SK-N-SH treated with all-trans-retinoic acid at 6 μM for 48 hours (cell line): ENCODE measurements at regions not wholly inside any gene's neighbourhood (a gene's known extent, or its start where the extent isn't known, plus 50 kb on each side); places are given as distances from the start of the nearest gene placed in this dataset.

Experiments
- ATAC-seq: fragments of 200-7000 bp; cut with Tn5 transposase; 3 replicates; pipeline ENCODE4 v1.9.1; 2020; ENCODE audit warnings: mild to moderate bottlenecking, moderate library complexity
- ARNTL ChIP-seq: fragments of 450-650 bp; formaldehyde crosslinking; IDR thresholded peaks from 2 replicates; pipeline ENCODE4 v1.5.0; 2020; ENCODE audit warnings: low read depth, mild to moderate bottlenecking, moderate library complexity, borderline replicate concordance
- BACH2 ChIP-seq: fragments of 250-450 bp; sonication (Bioruptor Pico); IDR thresholded peaks from 2 replicates; pipeline ENCODE4 v1.9.0; 2021; ENCODE audit warnings: mild to moderate bottlenecking, borderline replicate concordance
- CREB5 ChIP-seq: fragments of 250-450 bp; sonication (Bioruptor Pico); IDR thresholded peaks from 2 replicates; pipeline ENCODE4 v1.5.1; 2020; ENCODE audit warnings: low read depth, mild to moderate bottlenecking, moderate library complexity
- CSDC2 ChIP-seq: fragments of 250-450 bp; sonication (Bioruptor Pico); IDR thresholded peaks from 2 replicates; pipeline ENCODE4 v1.5.0; 2020; ENCODE audit warnings: mild to moderate bottlenecking, moderate library complexity
- ESRRG ChIP-seq: fragments of 250-450 bp; sonication (Bioruptor Pico); IDR thresholded peaks from 2 replicates; pipeline ENCODE4 v1.6.1; 2021; ENCODE audit warnings: mild to moderate bottlenecking
- ISL1 ChIP-seq: fragments of 250-450 bp; sonication (Bioruptor Pico); IDR thresholded peaks from 2 replicates; pipeline ENCODE4 v2.1.2; 2022; ENCODE audit warnings: mild to moderate bottlenecking, moderate library complexity
- OSR1 ChIP-seq: fragments of 250-450 bp; sonication (Bioruptor Pico); IDR thresholded peaks from 2 replicates; pipeline ENCODE4 v1.8.0; 2022; ENCODE audit warnings: moderate library complexity, mild to moderate bottlenecking, inconsistent platforms
- PPARA ChIP-seq: fragments of 250-450 bp; sonication (Bioruptor Pico); IDR thresholded peaks from 2 replicates; pipeline ENCODE4 v1.5.0; 2020; ENCODE audit warnings: mild to moderate bottlenecking, borderline replicate concordance
- RARB ChIP-seq: fragments of 250-450 bp; sonication (Bioruptor Pico); IDR thresholded peaks from 2 replicates; pipeline ENCODE4 v1.8.0; 2021; ENCODE audit warnings: mild to moderate bottlenecking, moderate library complexity
- SNAI2 ChIP-seq: fragments of 250-450 bp; sonication (Bioruptor Pico); IDR thresholded peaks from 2 replicates; pipeline ENCODE4 v1.5.0; 2020; ENCODE audit warnings: mild to moderate bottlenecking, moderate library complexity
- TCF4 ChIP-seq: fragments of 250-450 bp; sonication (Bioruptor Pico); IDR thresholded peaks from 2 replicates; pipeline ENCODE4 v1.8.0; 2021; ENCODE audit warnings: mild to moderate bottlenecking, moderate library complexity, borderline replicate concordance
- ZC3H10 ChIP-seq: fragments of 250-450 bp; sonication (Bioruptor Pico); IDR thresholded peaks from 2 replicates; pipeline ENCODE4 v1.5.1; 2021; ENCODE audit warnings: mild to moderate bottlenecking, moderate library complexity
- ZFP3 ChIP-seq: fragments of 250-450 bp; sonication (Bioruptor Pico); IDR thresholded peaks from 2 replicates; pipeline ENCODE4 v1.5.0; 2020; ENCODE audit warnings: mild to moderate bottlenecking, moderate library complexity
- ZFP30 ChIP-seq: fragments of 450-650 bp; formaldehyde crosslinking; IDR thresholded peaks from 2 replicates; pipeline ENCODE4 v1.5.0; 2022; ENCODE audit warnings: mild to moderate bottlenecking, moderate library complexity
- ZNF565 ChIP-seq: fragments of 450-650 bp; formaldehyde crosslinking; conservative IDR thresholded peaks from 2 replicates; pipeline ENCODE4 v1.5.0; 2020; ENCODE audit warnings: low read depth, mild to moderate bottlenecking, moderate library complexity
- ZNF70 ChIP-seq: fragments of 450-650 bp; formaldehyde crosslinking; IDR thresholded peaks from 2 replicates; pipeline ENCODE4 v1.5.0; 2020; ENCODE audit warnings: mild to moderate bottlenecking, moderate library complexity
- ZNF8 ChIP-seq: fragments of 450-650 bp; formaldehyde crosslinking; IDR thresholded peaks from 2 replicates; pipeline ENCODE4 v1.5.0; 2020; ENCODE audit warnings: mild to moderate bottlenecking, moderate library complexity
- TF ChIP-seq, protein P1 (sequence below): fragments of 250-450 bp; sonication (Bioruptor Pico); IDR thresholded peaks from 2 replicates; pipeline ENCODE4 v1.8.0; 2020; ENCODE audit warnings: mild to moderate bottlenecking, moderate library complexity, borderline replicate concordance
- TF ChIP-seq, protein P2 (sequence below): fragments of 250-450 bp; sonication (Bioruptor Pico); IDR thresholded peaks from 2 replicates; pipeline ENCODE4 v1.8.0; 2021; ENCODE audit warnings: low read depth, mild to moderate bottlenecking, moderate library complexity, borderline replicate concordance
- TF ChIP-seq, protein P3 (sequence below): fragments of 250-450 bp; sonication (Bioruptor Pico); IDR thresholded peaks from 2 replicates; pipeline ENCODE4 v1.5.1; 2021; ENCODE audit warnings: mild to moderate bottlenecking, moderate library complexity

DNA sequence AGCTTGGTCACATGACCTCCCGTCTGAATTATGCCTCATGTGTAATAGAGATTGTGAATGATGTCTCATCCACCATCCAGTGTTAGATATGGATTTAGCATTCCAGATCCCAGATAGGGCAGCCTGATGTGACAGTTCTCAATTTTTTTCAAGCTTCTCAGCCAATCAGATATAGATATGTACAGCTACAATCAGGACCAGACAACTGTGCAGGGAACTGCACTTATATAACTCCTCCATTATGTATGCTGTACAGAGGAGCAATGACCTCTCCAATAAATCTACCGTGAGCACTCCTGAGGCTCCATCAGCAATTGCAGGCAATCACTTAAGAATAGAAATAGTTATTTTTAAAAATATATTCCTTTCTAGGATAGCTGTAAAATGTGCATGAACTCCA lies 722.8 kb upstream of the SOX9 start:
- TF ChIP-seq, protein P1, sequence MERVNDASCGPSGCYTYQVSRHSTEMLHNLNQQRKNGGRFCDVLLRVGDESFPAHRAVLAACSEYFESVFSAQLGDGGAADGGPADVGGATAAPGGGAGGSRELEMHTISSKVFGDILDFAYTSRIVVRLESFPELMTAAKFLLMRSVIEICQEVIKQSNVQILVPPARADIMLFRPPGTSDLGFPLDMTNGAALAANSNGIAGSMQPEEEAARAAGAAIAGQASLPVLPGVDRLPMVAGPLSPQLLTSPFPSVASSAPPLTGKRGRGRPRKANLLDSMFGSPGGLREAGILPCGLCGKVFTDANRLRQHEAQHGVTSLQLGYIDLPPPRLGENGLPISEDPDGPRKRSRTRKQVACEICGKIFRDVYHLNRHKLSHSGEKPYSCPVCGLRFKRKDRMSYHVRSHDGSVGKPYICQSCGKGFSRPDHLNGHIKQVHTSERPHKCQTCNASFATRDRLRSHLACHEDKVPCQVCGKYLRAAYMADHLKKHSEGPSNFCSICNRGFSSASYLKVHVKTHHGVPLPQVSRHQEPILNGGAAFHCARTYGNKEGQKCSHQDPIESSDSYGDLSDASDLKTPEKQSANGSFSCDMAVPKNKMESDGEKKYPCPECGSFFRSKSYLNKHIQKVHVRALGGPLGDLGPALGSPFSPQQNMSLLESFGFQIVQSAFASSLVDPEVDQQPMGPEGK: no peak
- TF ChIP-seq ARNTL (no peak), ZFP3 (CRISPR knock-in tag) (no peak), OSR1 (no peak), PPARA (CRISPR knock-in tag) (no peak)
- TF ChIP-seq, protein P2, sequence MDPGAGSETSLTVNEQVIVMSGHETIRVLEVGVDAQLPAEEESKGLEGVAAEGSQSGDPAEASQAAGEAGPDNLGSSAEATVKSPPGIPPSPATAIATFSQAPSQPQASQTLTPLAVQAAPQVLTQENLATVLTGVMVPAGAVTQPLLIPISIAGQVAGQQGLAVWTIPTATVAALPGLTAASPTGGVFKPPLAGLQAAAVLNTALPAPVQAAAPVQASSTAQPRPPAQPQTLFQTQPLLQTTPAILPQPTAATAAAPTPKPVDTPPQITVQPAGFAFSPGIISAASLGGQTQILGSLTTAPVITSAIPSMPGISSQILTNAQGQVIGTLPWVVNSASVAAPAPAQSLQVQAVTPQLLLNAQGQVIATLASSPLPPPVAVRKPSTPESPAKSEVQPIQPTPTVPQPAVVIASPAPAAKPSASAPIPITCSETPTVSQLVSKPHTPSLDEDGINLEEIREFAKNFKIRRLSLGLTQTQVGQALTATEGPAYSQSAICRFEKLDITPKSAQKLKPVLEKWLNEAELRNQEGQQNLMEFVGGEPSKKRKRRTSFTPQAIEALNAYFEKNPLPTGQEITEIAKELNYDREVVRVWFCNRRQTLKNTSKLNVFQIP: no peak
- TF ChIP-seq, protein P3, sequence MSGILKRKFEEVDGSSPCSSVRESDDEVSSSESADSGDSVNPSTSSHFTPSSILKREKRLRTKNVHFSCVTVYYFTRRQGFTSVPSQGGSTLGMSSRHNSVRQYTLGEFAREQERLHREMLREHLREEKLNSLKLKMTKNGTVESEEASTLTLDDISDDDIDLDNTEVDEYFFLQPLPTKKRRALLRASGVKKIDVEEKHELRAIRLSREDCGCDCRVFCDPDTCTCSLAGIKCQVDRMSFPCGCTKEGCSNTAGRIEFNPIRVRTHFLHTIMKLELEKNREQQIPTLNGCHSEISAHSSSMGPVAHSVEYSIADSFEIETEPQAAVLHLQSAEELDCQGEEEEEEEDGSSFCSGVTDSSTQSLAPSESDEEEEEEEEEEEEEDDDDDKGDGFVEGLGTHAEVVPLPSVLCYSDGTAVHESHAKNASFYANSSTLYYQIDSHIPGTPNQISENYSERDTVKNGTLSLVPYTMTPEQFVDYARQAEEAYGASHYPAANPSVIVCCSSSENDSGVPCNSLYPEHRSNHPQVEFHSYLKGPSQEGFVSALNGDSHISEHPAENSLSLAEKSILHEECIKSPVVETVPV (CRISPR knock-in tag): no peak
- TF ChIP-seq, all 23 proteins: peak for 0
- no peak for ATAC-seq

DNA sequence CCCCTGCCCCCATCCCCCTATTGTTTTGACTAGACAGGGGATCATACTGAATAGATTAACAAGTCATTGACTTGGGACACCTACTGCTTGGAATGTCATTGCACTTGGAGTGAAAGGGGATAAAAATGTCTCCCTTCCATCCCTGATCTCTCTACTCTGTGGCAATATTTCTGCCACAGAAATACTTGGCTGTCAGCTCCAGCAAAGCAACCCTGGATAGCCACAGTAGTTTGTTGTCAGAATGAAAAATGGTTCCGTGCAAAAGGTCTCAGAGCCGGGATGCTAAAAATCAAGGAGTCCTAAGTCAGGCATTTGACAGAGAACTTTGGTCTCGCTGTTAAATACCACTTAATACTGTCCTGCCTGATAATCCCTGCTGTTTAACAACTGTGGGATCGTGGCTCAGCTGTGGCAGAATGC lies 722.0 kb upstream of the SOX9 start:
- TF ChIP-seq CSDC2 (CRISPR knock-in tag): no peak
- TF ChIP-seq ZC3H10 (CRISPR knock-in tag): no peak
- no peak for TF ChIP-seq CREB5
- TF ChIP-seq, all 23 proteins: peak for 0
- ATAC-seq: no peak; the same call in 2 of the 3 replicates

- ATAC-seq: no peak; the same call in 2 of the 3 replicates
- TF ChIP-seq ZNF70 (CRISPR knock-in tag): no peak
- no peak for TF ChIP-seq RARB (CRISPR knock-in tag)
- no peak for TF ChIP-seq TCF4 (CRISPR knock-in tag)
- TF ChIP-seq BACH2 (CRISPR knock-in tag): no peak
- TF ChIP-seq SNAI2 (CRISPR knock-in tag): no peak
- TF ChIP-seq, protein P2: no peak
- no peak for TF ChIP-seq ZNF565 (CRISPR knock-in tag)
- TF ChIP-seq ESRRG (CRISPR knock-in tag): no peak
- no peak for TF ChIP-seq CSDC2 (CRISPR knock-in tag)
- TF ChIP-seq PPARA (CRISPR knock-in tag): no peak
- TF ChIP-seq ZNF8 (CRISPR knock-in tag): no peak
- TF ChIP-seq, protein P3 (CRISPR knock-in tag): no peak
- no peak for TF ChIP-seq ISL1 (CRISPR knock-in tag)
- TF ChIP-seq, protein P1: no peak
- no peak for TF ChIP-seq ARNTL
- TF ChIP-seq CREB5: no peak
- TF ChIP-seq ZFP3 (CRISPR knock-in tag): no peak
- no peak for TF ChIP-seq ZFP30
- TF ChIP-seq ZC3H10 (CRISPR knock-in tag): no peak
- no peak for TF ChIP-seq OSR1
Observed at GRCh38 chr17:71399221-71399620, 721.6 kb upstream of the SOX9 start.
